ENCODE measurements at regions not wholly inside any gene's neighbourhood (a gene's known extent, or its start where the extent isn't known, plus 50 kb on each side); places are given as distances from the start of the nearest gene placed in this dataset.

DNA sequence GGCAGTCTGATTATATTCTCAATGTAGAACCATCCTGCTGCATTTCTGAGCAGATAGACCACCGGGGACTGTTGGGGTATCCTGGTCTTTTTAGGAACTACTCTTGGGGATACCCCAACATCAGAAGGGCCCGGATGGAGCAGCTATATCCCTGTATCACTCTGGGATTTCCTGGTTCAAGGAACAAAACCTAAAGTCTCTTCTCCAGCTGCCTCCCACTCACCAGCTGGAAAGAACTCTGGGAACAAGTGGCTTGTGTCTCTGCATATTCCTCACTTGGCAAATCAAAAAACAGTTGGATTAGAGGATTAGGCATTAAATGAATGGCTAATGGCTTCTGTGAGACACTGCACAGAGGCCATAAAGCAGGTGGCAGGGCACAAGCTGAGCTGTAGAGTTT is 62.3 kb upstream of the HS3ST2 start:
- TF ChIP-seq, protein P1, sequence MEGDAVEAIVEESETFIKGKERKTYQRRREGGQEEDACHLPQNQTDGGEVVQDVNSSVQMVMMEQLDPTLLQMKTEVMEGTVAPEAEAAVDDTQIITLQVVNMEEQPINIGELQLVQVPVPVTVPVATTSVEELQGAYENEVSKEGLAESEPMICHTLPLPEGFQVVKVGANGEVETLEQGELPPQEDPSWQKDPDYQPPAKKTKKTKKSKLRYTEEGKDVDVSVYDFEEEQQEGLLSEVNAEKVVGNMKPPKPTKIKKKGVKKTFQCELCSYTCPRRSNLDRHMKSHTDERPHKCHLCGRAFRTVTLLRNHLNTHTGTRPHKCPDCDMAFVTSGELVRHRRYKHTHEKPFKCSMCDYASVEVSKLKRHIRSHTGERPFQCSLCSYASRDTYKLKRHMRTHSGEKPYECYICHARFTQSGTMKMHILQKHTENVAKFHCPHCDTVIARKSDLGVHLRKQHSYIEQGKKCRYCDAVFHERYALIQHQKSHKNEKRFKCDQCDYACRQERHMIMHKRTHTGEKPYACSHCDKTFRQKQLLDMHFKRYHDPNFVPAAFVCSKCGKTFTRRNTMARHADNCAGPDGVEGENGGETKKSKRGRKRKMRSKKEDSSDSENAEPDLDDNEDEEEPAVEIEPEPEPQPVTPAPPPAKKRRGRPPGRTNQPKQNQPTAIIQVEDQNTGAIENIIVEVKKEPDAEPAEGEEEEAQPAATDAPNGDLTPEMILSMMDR (conservative IDR thresholded peaks at IDR 0.05; ENCODE audit: low read depth, low read length) = no peak
- no peak for TF ChIP-seq SMC3 (IDR thresholded peaks at IDR 0.05; ENCODE audit: low read depth, low read length)
- no peak for TF ChIP-seq CEBPB (IDR thresholded peaks at IDR 0.05; ENCODE audit: low read depth, low read length)
- no peak for TF ChIP-seq BHLHE40 (IDR thresholded peaks at IDR 0.05; ENCODE audit: low read depth, low read length)
- no peak for TF ChIP-seq POLR2A (IDR thresholded peaks at IDR 0.05; ENCODE audit: low read depth, low read length)
- no peak for TF ChIP-seq MXI1 (IDR thresholded peaks at IDR 0.05; ENCODE audit: borderline replicate concordance, low read depth, low read length)
- no peak for TF ChIP-seq MAFK (IDR thresholded peaks at IDR 0.05; ENCODE audit: low read depth, low read length)
- TF ChIP-seq RCOR1 (IDR thresholded peaks at IDR 0.05; ENCODE audit: insufficient replicate concordance, low read length) = no peak
